Gastroesophageal sphincter (tissue), 4 donors: ENCODE measurements at regions not wholly inside any gene's neighbourhood (a gene's known extent, or its start where the extent isn't known, plus 50 kb on each side); places are given as distances from the start of the nearest gene placed in this dataset.

Experiments
- ATAC-seq: fragments of 150-250 bp; one replicate; pipeline ENCODE4 v1.9.1; 2016; ENCODE audit warnings: mild to moderate bottlenecking, moderate library complexity
- H3K27ac ChIP-seq, 4 donors: fragments of 200-600 bp; sonication (generic) in 3 of 4; 1 replicate in 3 of 4; 2 replicates in 1 of 4; pipeline ENCODE4 v1.5.1; 2016 to 2019
- H3K27me3 ChIP-seq: fragments of 200-600 bp; sonication (generic); one replicate; pipeline ENCODE4 v1.5.1; 2019
- H3K36me3 ChIP-seq, 2 donors: fragments of 200-600 bp; sonication (generic); one replicate each; pipeline ENCODE4 v1.5.1; 2019; ENCODE audit warnings: control low read depth in 1 of 2
- H3K4me1 ChIP-seq, 3 donors: fragments of 200-600 bp; sonication (generic); 1 replicate in 2 of 3; 2 replicates in 1 of 3; pipeline ENCODE4 v1.5.1; 2016 to 2019; ENCODE audit warnings: control low read depth in 2 of 3
- H3K4me3 ChIP-seq, 2 donors: fragments of 200-600 bp; sonication (generic); one replicate each; pipeline ENCODE4 v1.5.1; 2019; ENCODE audit warnings: mild to moderate bottlenecking in 1 of 2, moderate library complexity in 1 of 2
- H3K9me3 ChIP-seq, 3 donors: fragments of 200-600 bp; sonication (generic); one replicate each; pipeline ENCODE4 v1.5.1; 2017 to 2019; ENCODE audit warnings: control low read depth in 2 of 3
- CTCF ChIP-seq, 4 experiments: fragments of 200-600 bp in 2 of 4; fragments of 450-650 bp in 2 of 4; sonication (generic) in 1 of 4; IDR thresholded peaks; one replicate each; pipeline ENCODE4 v1.5.1; 2017 to 2019; ENCODE audit warnings: antibody characterized with exemption in 4 of 4, mild to moderate bottlenecking in 2 of 4, moderate library complexity in 2 of 4
- EP300 ChIP-seq: sonication (generic); formaldehyde crosslinking; IDR thresholded peaks from one replicate; pipeline ENCODE4 v1.6.1; 2017; ENCODE audit warnings: antibody characterized with exemption, mild to moderate bottlenecking
- POLR2A ChIP-seq, 2 donors: fragments of 450-650 bp; IDR thresholded peaks; one replicate each; pipeline ENCODE4 v1.6.1; 2017; ENCODE audit warnings: antibody characterized with exemption in 2 of 2, mild to moderate bottlenecking in 2 of 2, moderate library complexity in 1 of 2
- POLR2AphosphoS5 ChIP-seq: sonication (generic); formaldehyde crosslinking; IDR thresholded peaks from one replicate; pipeline ENCODE4 v1.6.1; 2017; ENCODE audit warnings: antibody characterized with exemption
- WGBS, 2 donors: methylation state at CpG; one replicate each; pipeline ENCODE4 v1.1.5; 2018; ENCODE audit warnings: low coverage in 1 of 2; 5-methylcytosine and 5-hydroxymethylcytosine counted together

- no peak for ATAC-seq
- Histone ChIP-seq H3K4me1 (no peaks in the 10 kb centered on the region), H3K27me3 (no peaks in the 10 kb centered on the region), H3K27ac (no peak overlapping the region), H3K4me3 (no peak overlapping the region), H3K9me3 (no peaks in the 10 kb centered on the region), H3K36me3 (no peaks in the 10 kb centered on the region)
- TF ChIP-seq CTCF (IDR thresholded peaks at IDR 0.05) (no peak), EP300 (no peak), POLR2AphosphoS5 (no peak), POLR2A (IDR thresholded peaks at IDR 0.05) (no peak)
Observed at GRCh38 chr13:67775359-67775758, 545.2 kb upstream of the PCDH9 start.

- Histone ChIP-seq H3K27ac (no peak overlapping the region), H3K9me3 (no peaks in the 10 kb centered on the region), H3K27me3 (no peaks in the 10 kb centered on the region), H3K4me1 (no peaks in the 10 kb centered on the region), H3K36me3 (no peaks in the 10 kb centered on the region), H3K4me3 (no peak overlapping the region)
- ATAC-seq, result no peak
- TF ChIP-seq POLR2A (IDR thresholded peaks at IDR 0.05) (no peak), POLR2AphosphoS5 (no peak), EP300 (no peak), CTCF (IDR thresholded peaks at IDR 0.05) (no peak)
- no CpG with 5 or more reads among the region's 37 CpGs for WGBS, 2 donors
Observed at GRCh38 chr13:67772807-67773453, 542.8 kb upstream of the PCDH9 start.

GRCh38 chr13:67771106-67771505 lies 541.0 kb upstream of the PCDH9 start:
- Histone ChIP-seq H3K27me3 (no peaks in the 10 kb centered on the region), H3K9me3 (no peaks in the 10 kb centered on the region), H3K4me1 (no peaks in the 10 kb centered on the region), H3K4me3 (no peak overlapping the region), H3K27ac (no peak overlapping the region), H3K36me3 (no peaks in the 10 kb centered on the region)
- ATAC-seq, result no peak
- TF ChIP-seq POLR2A (IDR thresholded peaks at IDR 0.05) (no peak), CTCF (IDR thresholded peaks at IDR 0.05) (no peak), EP300 (no peak), POLR2AphosphoS5 (no peak)

- no peak overlapping the region for H3K27ac ChIP-seq
- ATAC-seq, result no peak
- no peaks in the 10 kb centered on the region for H3K27me3 ChIP-seq
- H3K36me3 ChIP-seq, result no peaks in the 10 kb centered on the region
- no peak overlapping the region for H3K4me3 ChIP-seq
- TF ChIP-seq EP300, result no peak
- no peak for TF ChIP-seq POLR2AphosphoS5
- no peak for TF ChIP-seq CTCF (IDR thresholded peaks at IDR 0.05)
- no peak for TF ChIP-seq POLR2A (IDR thresholded peaks at IDR 0.05)
- H3K9me3 ChIP-seq, result no peaks in the 10 kb centered on the region
- 86 to 100% methylated on average over 3 to 7 of the region's 7 CpGs for WGBS, 2 donors
- no peaks in the 10 kb centered on the region for H3K4me1 ChIP-seq
Observed at GRCh38 chr13:67769987-67770341, 539.8 kb upstream of the PCDH9 start.

- WGBS, 2 donors, result 98% methylated on average over 7 of the region's 30 CpGs; no CpG with 5 or more reads in 1 of the 2 donors
- Histone ChIP-seq H3K27ac (no peak overlapping the region), H3K4me1 (no peaks in the 10 kb centered on the region), H3K9me3 (no peaks in the 10 kb centered on the region), H3K36me3 (no peaks in the 10 kb centered on the region), H3K27me3 (no peaks in the 10 kb centered on the region), H3K4me3 (no peak overlapping the region)
- no peak for ATAC-seq
- TF ChIP-seq EP300, result no peak
- TF ChIP-seq POLR2A (IDR thresholded peaks at IDR 0.05), result no peak
- TF ChIP-seq CTCF (IDR thresholded peaks at IDR 0.05), result no peak
- no peak for TF ChIP-seq POLR2AphosphoS5
Observed at GRCh38 chr13:67769063-67769986, 539.2 kb upstream of the PCDH9 start.
